B cell (primary cell): ENCODE measurements at regions not wholly inside any gene's neighbourhood (a gene's known extent, or its start where the extent isn't known, plus 50 kb on each side); places are given as distances from the start of the nearest gene placed in this dataset.

Source experiments
- ATAC-seq: fragments of 200-7000 bp; cut with Tn5 transposase; one replicate; pipeline ENCODE4 v1.10.0; 2021; ENCODE audit warnings: low read depth, mild to moderate bottlenecking, moderate number of reproducible peaks, moderate library complexity
- CTCF ChIA-PET: fragments of 350-600 bp; sonication (Branson Sonifier 250); formaldehyde crosslinking; loops from one replicate; lab custom pipeline; 2021; ENCODE audit warnings: antibody characterized with exemption, inconsistent platforms; lab: Charles Lee
- POLR2A ChIA-PET: fragments of 350-600 bp; sonication (Branson Sonifier 250); formaldehyde crosslinking; loops from one replicate; lab custom pipeline; 2021; ENCODE audit warnings: antibody characterized with exemption; lab: Charles Lee
- DNase-seq: peaks from one replicate; pipeline ENCODE4 v3.0.0; 2013
- H2AFZ ChIP-seq: 2 replicates; pipeline ENCODE4 v1.6.1; 2012; ENCODE audit warnings: mild to moderate bottlenecking, low read depth, low read length; ENCODE audit not compliant: insufficient read depth, poor library complexity, severe bottlenecking
- H3K27ac ChIP-seq, 2 donors: 1 replicate in 1 of 2; 2 replicates in 1 of 2; pipeline ENCODE4 v1.5.1; 2012 to 2013; ENCODE audit warnings: low read length in 2 of 2, mild to moderate bottlenecking in 2 of 2, moderate library complexity in 1 of 2
- H3K27me3 ChIP-seq, 4 experiments: fragments of 200-600 bp in 1 of 4; sonication (generic) in 1 of 4; replicated peaks in 1 of 4; 1 replicate in 2 of 4; 2 replicates in 2 of 4; pipeline versions ENCODE4 v1.6.1 to v1.7.0; 2013 to 2016; ENCODE audit warnings: low read length in 3 of 4, mild to moderate bottlenecking in 2 of 4, mixed read lengths in 1 of 4, moderate library complexity in 1 of 4; ENCODE audit not compliant: insufficient read depth in 4 of 4, control insufficient read depth in 3 of 4; ENCODE audit errors: control extremely low read depth in 1 of 4
- H3K36me3 ChIP-seq, 2 experiments: replicated peaks in 1 of 2; 1 replicate in 1 of 2; 2 replicates in 1 of 2; pipeline versions ENCODE4 v1.6.1 to v1.7.1; 2013; ENCODE audit warnings: low read length in 1 of 2; ENCODE audit not compliant: insufficient read depth in 2 of 2, control insufficient read depth in 1 of 2; ENCODE audit errors: control extremely low read depth in 1 of 2, extremely low read depth in 1 of 2
- H3K4me1 ChIP-seq, 2 donors: fragments of 200-600 bp in 1 of 2; sonication (generic) in 1 of 2; 1 replicate in 1 of 2; 2 replicates in 1 of 2; pipeline versions ENCODE4 v1.5.1 to v1.6.1; 2013 to 2017; ENCODE audit warnings: low read length in 2 of 2; ENCODE audit not compliant: control insufficient read depth in 2 of 2, insufficient read depth in 2 of 2
- H3K4me2 ChIP-seq: replicated peaks from 2 replicates; pipeline ENCODE3; 2012; ENCODE audit warnings: mild to moderate bottlenecking, low read depth, low read length; ENCODE audit not compliant: poor library complexity, severe bottlenecking
- H3K4me3 ChIP-seq, 5 experiments: fragments of 200-600 bp in 1 of 5; sonication (generic) in 1 of 5; 1 replicate in 3 of 5; 2 replicates in 2 of 5; pipeline versions ENCODE4 v1.5.1 to v1.7.0; 2011 to 2016; ENCODE audit warnings: low read length in 4 of 5, mild to moderate bottlenecking in 4 of 5, low read depth in 2 of 5, control low read depth in 1 of 5, moderate library complexity in 1 of 5; ENCODE audit not compliant: insufficient read depth in 1 of 5; ENCODE audit errors: control extremely low read depth in 1 of 5, extremely low read depth in 1 of 5
- H3K79me2 ChIP-seq: fragments of 200-600 bp; sonication (generic); one replicate; pipeline ENCODE4 v1.6.0; 2016; ENCODE audit warnings: low read length; ENCODE audit not compliant: control insufficient read depth, insufficient read depth
- H3K9ac ChIP-seq: fragments of 200-600 bp; sonication (generic); 2 replicates; pipeline ENCODE4 v1.6.1; 2017; ENCODE audit warnings: mild to moderate bottlenecking, low read length, moderate library complexity
- H3K9me3 ChIP-seq, 3 donors: one replicate each; pipeline versions ENCODE4 v1.6.1 to v1.7.1; 2013; ENCODE audit warnings: low read length in 2 of 3; ENCODE audit not compliant: control insufficient read depth in 2 of 3, insufficient read depth in 1 of 3; ENCODE audit errors: control extremely low read depth in 1 of 3
- H4K20me1 ChIP-seq: 2 replicates; pipeline ENCODE4 v1.6.0; 2012; ENCODE audit warnings: mild to moderate bottlenecking, low read length; ENCODE audit not compliant: insufficient read depth, control insufficient read depth, poor library complexity, severe bottlenecking
- H3K27ac Mint-ChIP-seq: one replicate; pipeline ENCODE4 v1.8.0; 2021; ENCODE audit warnings: mixed read lengths
- H3K27me3 Mint-ChIP-seq: one replicate; pipeline ENCODE4 v1.8.0; 2021; ENCODE audit warnings: mixed read lengths
- H3K4me1 Mint-ChIP-seq: one replicate; pipeline ENCODE4 v1.8.0; 2021; ENCODE audit warnings: mixed read lengths
- H3K4me3 Mint-ChIP-seq: one replicate; pipeline ENCODE4 v1.8.0; 2021; ENCODE audit warnings: mixed read lengths
- H3K9me3 Mint-ChIP-seq: one replicate; pipeline ENCODE4 v1.8.0; 2022; ENCODE audit warnings: mixed read lengths; ENCODE audit not compliant: insufficient read depth
- EZH2 ChIP-seq: IDR thresholded peaks from 2 replicates; pipeline ENCODE4 v1.6.1; 2012; ENCODE audit warnings: borderline replicate concordance, low read depth, mild to moderate bottlenecking, moderate library complexity, low read length; ENCODE audit not compliant: insufficient read depth, poor library complexity, severe bottlenecking
- WGBS: methylation state at CpG from one replicate; pipeline ENCODE4 v1.1.5; 2013; ENCODE audit warnings: missing lambda C conversion rate; ENCODE audit not compliant: insufficient coverage; 5-methylcytosine and 5-hydroxymethylcytosine counted together
- intact Hi-C: fragments of 100-400 bp; cut with micrococcal nuclease; formaldehyde crosslinking; loops from one replicate; pipeline ENCODE4 v1.10.0; 2022
- TF ChIP-seq, protein P1 (sequence below): fragments of 200-600 bp; IDR thresholded peaks from one replicate; pipeline ENCODE4 v1.8.0; 2022; ENCODE audit warnings: antibody characterized with exemption, mild to moderate bottlenecking

DNA sequence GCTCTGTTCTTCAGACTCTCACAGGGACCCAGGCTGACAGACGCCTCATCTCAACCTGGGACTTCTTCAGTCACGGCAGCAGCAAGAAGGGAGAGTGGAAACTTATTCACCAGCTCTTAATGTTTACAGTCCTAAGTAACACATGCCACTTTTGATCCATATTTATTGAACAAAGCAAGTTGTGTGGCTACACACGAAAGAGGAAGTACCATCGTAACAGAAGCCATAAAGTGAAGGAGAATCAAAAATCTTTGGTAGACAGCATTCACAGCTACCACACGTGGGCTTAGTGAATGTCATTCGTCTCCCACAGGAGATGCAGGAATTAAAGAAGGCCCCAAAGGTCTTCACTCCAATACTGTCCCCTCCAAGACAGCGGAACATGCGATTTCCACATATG, 582.6 kb downstream of the CETN3 start:
- Histone ChIP-seq H3K9me3 (no peaks in the 10 kb centered on the region), H3K79me2 (no peaks in the 10 kb centered on the region), H3K27ac (no peak overlapping the region), H2AFZ (peak overlapping the region; percentile 64), H3K9ac (peak overlapping the region; percentile 7), H3K4me3 (no peak overlapping the region), H4K20me1 (no peaks in the 10 kb centered on the region), H3K27me3 (no peaks in the 10 kb centered on the region), H3K4me2 (peak overlapping the region; percentile 23), H3K36me3 (no peaks in the 10 kb centered on the region), H3K4me1 (peaks cover 8 to 9% of the 10 kb centered on the region in 2 donors)
- POLR2A ChIA-PET, result no interaction called here
- CTCF ChIA-PET, result no interaction called here
- peaks cover 7% of the 10 kb centered on the region for H3K4me1 Mint-ChIP-seq
- peak overlapping the region; percentile 27 for H3K4me3 Mint-ChIP-seq
- H3K27me3 Mint-ChIP-seq, result no peaks in the 10 kb centered on the region
- TF ChIP-seq, protein P1, sequence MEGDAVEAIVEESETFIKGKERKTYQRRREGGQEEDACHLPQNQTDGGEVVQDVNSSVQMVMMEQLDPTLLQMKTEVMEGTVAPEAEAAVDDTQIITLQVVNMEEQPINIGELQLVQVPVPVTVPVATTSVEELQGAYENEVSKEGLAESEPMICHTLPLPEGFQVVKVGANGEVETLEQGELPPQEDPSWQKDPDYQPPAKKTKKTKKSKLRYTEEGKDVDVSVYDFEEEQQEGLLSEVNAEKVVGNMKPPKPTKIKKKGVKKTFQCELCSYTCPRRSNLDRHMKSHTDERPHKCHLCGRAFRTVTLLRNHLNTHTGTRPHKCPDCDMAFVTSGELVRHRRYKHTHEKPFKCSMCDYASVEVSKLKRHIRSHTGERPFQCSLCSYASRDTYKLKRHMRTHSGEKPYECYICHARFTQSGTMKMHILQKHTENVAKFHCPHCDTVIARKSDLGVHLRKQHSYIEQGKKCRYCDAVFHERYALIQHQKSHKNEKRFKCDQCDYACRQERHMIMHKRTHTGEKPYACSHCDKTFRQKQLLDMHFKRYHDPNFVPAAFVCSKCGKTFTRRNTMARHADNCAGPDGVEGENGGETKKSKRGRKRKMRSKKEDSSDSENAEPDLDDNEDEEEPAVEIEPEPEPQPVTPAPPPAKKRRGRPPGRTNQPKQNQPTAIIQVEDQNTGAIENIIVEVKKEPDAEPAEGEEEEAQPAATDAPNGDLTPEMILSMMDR, result no peak
- TF ChIP-seq EZH2, result no peak
- H3K27ac Mint-ChIP-seq, result peak overlapping the region; percentile 0
- H3K9me3 Mint-ChIP-seq, result no peaks in the 10 kb centered on the region
- WGBS, result 59% methylated on average over 7 of the region's 8 CpGs
- ATAC-seq, result no peak
- peak; percentile 25 for DNase-seq
- intact Hi-C loops, result no loop called here

- CTCF ChIA-PET, result no interaction called here
- POLR2A ChIA-PET, result no interaction called here
- ATAC-seq (no peak), DNase-seq (no peak)
- Mint-ChIP-seq H3K9me3 (no peaks in the 10 kb centered on the region), H3K4me1 (peaks cover 7% of the 10 kb centered on the region), H3K27ac (no peak overlapping the region), H3K27me3 (no peaks in the 10 kb centered on the region), H3K4me3 (no peak overlapping the region)
- no CpG with 5 or more reads among the region's 2 CpGs for WGBS
- no peak for TF ChIP-seq EZH2
- TF ChIP-seq, protein P1, result no peak
- Histone ChIP-seq H4K20me1 (no peaks in the 10 kb centered on the region), H3K4me2 (no peak overlapping the region), H3K4me1 (peaks cover 8 to 9% of the 10 kb centered on the region in 2 donors), H3K9ac (no peak overlapping the region), H3K27ac (no peak overlapping the region), H3K27me3 (no peaks in the 10 kb centered on the region), H2AFZ (no peak overlapping the region), H3K4me3 (no peak overlapping the region), H3K79me2 (no peaks in the 10 kb centered on the region), H3K9me3 (no peaks in the 10 kb centered on the region), H3K36me3 (no peaks in the 10 kb centered on the region)
- intact Hi-C loops, result no loop called here
Measured at GRCh38 chr5:89823046-89823445, 586.5 kb downstream of the CETN3 start.
